ENCODE measurements at regions not wholly inside any gene's neighbourhood (a gene's known extent, or its start where the extent isn't known, plus 50 kb on each side); places are given as distances from the start of the nearest gene placed in this dataset.

- no peak for DNase-seq
Observed at GRCh38 chr6:67300430-67301040, 1334.5 kb upstream of the ADGRB3 start.

- no peak for DNase-seq
Observed at GRCh38 chr6:67292169-67292568, 1342.9 kb upstream of the ADGRB3 start.

- no peak for DNase-seq
Observed at GRCh38 chr6:67287566-67287965, 1347.5 kb upstream of the ADGRB3 start.

GRCh38 chr6:67285770-67286495, 1349.1 kb upstream of the ADGRB3 start:
- no peak for DNase-seq

GRCh38 chr6:67277312-67277711, 1357.8 kb upstream of the ADGRB3 start:
- no peak for DNase-seq

GRCh38 chr6:67265996-67266921, 1368.8 kb upstream of the ADGRB3 start:
- DNase-seq = no peak

- peak; percentile 23 for DNase-seq
Observed at GRCh38 chr6:67252663-67253062, 1382.4 kb upstream of the ADGRB3 start.

GRCh38 chr6:67248077-67248476, 1387.0 kb upstream of the ADGRB3 start:
- no peak for DNase-seq

GRCh38 chr6:67244037-67244436, 1391.0 kb upstream of the ADGRB3 start:
- DNase-seq = no peak

GRCh38 chr6:67237277-67237676, 1397.8 kb upstream of the ADGRB3 start:
- no peak for DNase-seq

- DNase-seq = no peak
Observed at GRCh38 chr6:67231092-67231491, 1404.0 kb upstream of the ADGRB3 start.

- DNase-seq = no peak
Observed at GRCh38 chr6:67224989-67225388, 1410.1 kb upstream of the ADGRB3 start.

GRCh38 chr6:67221226-67221625, 1413.9 kb upstream of the ADGRB3 start:
- DNase-seq = no peak

GRCh38 chr6:67219346-67219745, 1415.7 kb upstream of the ADGRB3 start:
- no peak for DNase-seq

GRCh38 chr6:67212584-67212983, 1422.5 kb upstream of the ADGRB3 start:
- no peak for DNase-seq

- no peak for DNase-seq
Observed at GRCh38 chr6:67210450-67210849, 1424.6 kb upstream of the ADGRB3 start.

- DNase-seq = no peak
Observed at GRCh38 chr6:67201563-67201962, 1433.5 kb upstream of the ADGRB3 start.

- no peak for DNase-seq
Observed at GRCh38 chr6:67200626-67201403, 1434.3 kb upstream of the ADGRB3 start.

GRCh38 chr6:67199425-67199824, 1435.7 kb upstream of the ADGRB3 start:
- DNase-seq = no peak

GRCh38 chr6:67190733-67191132, 1444.3 kb upstream of the ADGRB3 start:
- no peak for DNase-seq

- DNase-seq = no peak
Observed at GRCh38 chr6:67184405-67184804, 1450.7 kb upstream of the ADGRB3 start.

- no peak for DNase-seq
Observed at GRCh38 chr6:67175101-67175500, 1460.0 kb upstream of the ADGRB3 start.

- no peak for DNase-seq
Observed at GRCh38 chr6:67165606-67166005, 1458.6 kb upstream of the EYS start.
